Transverse colon (tissue), 4 donors: ENCODE measurements at regions not wholly inside any gene's neighbourhood (a gene's known extent, or its start where the extent isn't known, plus 50 kb on each side); places are given as distances from the start of the nearest gene placed in this dataset.

Experiments used
- EP300 ChIP-seq: sonication (generic); formaldehyde crosslinking; IDR thresholded peaks from one replicate; pipeline ENCODE4 v1.6.1; 2017; ENCODE audit warnings: antibody characterized with exemption, low read depth
- POLR2A ChIP-seq: fragments of 450-650 bp; IDR thresholded peaks from one replicate; pipeline ENCODE4 v1.6.1; 2016; ENCODE audit warnings: antibody characterized with exemption, mild to moderate bottlenecking, moderate library complexity
- POLR2AphosphoS5 ChIP-seq, 3 donors: sonication (generic); formaldehyde crosslinking; IDR thresholded peaks; one replicate each; pipeline ENCODE4 v1.6.1; 2016; ENCODE audit warnings: antibody characterized with exemption in 3 of 3
- TF ChIP-seq, protein P1 (sequence below), 5 experiments: fragments of 200-600 bp in 3 of 5; fragments of 450-650 bp in 2 of 5; sonication (generic) in 3 of 5; IDR thresholded peaks; 1 replicate in 2 of 5; 2 replicates in 3 of 5; pipeline ENCODE4 v1.5.1; 2016 to 2017; ENCODE audit warnings: antibody characterized with exemption in 5 of 5, inconsistent platforms in 3 of 5, mild to moderate bottlenecking in 2 of 5, moderate library complexity in 1 of 5

DNA sequence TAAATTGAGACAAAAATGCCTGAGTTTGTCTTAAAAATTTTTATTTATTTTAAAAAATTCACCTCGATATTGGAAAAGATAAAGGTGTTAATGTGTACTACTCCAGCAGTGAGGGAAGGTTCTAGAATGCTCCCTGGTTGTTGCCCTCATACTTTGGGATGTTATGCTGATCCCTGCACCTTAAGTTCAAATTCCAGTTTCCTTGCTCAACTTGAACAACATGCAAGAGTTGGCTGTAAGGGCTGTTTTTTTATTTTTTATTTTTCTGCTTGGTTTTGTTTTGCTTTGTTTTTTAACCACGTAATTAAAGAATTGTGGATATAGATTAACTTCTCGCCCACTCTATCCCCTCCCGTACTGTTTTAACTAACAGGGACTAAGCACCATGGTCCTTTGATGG is 158.7 kb upstream of the CITED2 start:
- TF ChIP-seq EP300 (no peak), POLR2A (no peak), POLR2AphosphoS5 (IDR thresholded peaks at IDR 0.05) (no peak)
- TF ChIP-seq, protein P1, sequence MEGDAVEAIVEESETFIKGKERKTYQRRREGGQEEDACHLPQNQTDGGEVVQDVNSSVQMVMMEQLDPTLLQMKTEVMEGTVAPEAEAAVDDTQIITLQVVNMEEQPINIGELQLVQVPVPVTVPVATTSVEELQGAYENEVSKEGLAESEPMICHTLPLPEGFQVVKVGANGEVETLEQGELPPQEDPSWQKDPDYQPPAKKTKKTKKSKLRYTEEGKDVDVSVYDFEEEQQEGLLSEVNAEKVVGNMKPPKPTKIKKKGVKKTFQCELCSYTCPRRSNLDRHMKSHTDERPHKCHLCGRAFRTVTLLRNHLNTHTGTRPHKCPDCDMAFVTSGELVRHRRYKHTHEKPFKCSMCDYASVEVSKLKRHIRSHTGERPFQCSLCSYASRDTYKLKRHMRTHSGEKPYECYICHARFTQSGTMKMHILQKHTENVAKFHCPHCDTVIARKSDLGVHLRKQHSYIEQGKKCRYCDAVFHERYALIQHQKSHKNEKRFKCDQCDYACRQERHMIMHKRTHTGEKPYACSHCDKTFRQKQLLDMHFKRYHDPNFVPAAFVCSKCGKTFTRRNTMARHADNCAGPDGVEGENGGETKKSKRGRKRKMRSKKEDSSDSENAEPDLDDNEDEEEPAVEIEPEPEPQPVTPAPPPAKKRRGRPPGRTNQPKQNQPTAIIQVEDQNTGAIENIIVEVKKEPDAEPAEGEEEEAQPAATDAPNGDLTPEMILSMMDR (IDR thresholded peaks at IDR 0.05) = no peak
